HepG2 (cell line): ENCODE measurements at regions not wholly inside any gene's neighbourhood (a gene's known extent, or its start where the extent isn't known, plus 50 kb on each side); places are given as distances from the start of the nearest gene placed in this dataset.

Source experiments
- ATAC-seq: fragments of 200-7000 bp; cut with Tn5 transposase; 3 replicates; pipeline ENCODE4 v1.9.1; 2020; ENCODE audit warnings: mild to moderate bottlenecking, moderate library complexity
- BruUV-seq: library from RNA; stranded (reverse); fragments of 400-500 nt; replicated peaks from 2 replicates; lab custom pipeline; 2021; lab: Mats Ljungman, UMichigan
- CTCF ChIA-PET: fragments of 300-600 bp; formaldehyde crosslinking; extraction: SDS; loops from one replicate; lab custom pipeline; 2021; ENCODE audit warnings: low total read pairs, inconsistent platforms, low intra/inter-chr PET ratio; lab: Yijun Ruan, JAX
- POLR2A ChIA-PET: fragments of 350-600 bp; sonication (Branson Sonifier 250); formaldehyde crosslinking; loops from one replicate; lab custom pipeline; 2020; ENCODE audit warnings: antibody characterized with exemption, inconsistent platforms; lab: Yijun Ruan, JAX
- DNase-seq: peaks from one replicate; pipeline ENCODE4 v3.0.0-alpha.2; 2015; ENCODE audit warnings: low spot score
- FAIRE-seq: peaks from 3 replicates; lab custom pipeline; 2011; peaks lifted over from hg19 to GRCh38; lab: Jason Lieb, UNC
- H2AFZ ChIP-seq: one replicate; pipeline ENCODE4 v1.6.1; 2011; ENCODE audit warnings: low read length, inconsistent platforms
- H3K27ac ChIP-seq: fragments of 300-600 bp; 3 replicates; pipeline ENCODE4 v1.8.0; 2011; ENCODE audit warnings: mixed run types, mild to moderate bottlenecking, mixed read lengths, low read length, inconsistent platforms; ENCODE audit not compliant: insufficient read depth; ENCODE audit errors: extremely low read length
- H3K27me3 ChIP-seq, 2 experiments: fragments of 200-600 bp in 1 of 2; 2 replicates in 1 of 2; 3 replicates in 1 of 2; pipeline versions ENCODE4 v1.6.0 to v1.8.0; 2011; ENCODE audit warnings: low read length in 2 of 2, mild to moderate bottlenecking in 2 of 2, moderate library complexity in 2 of 2, inconsistent platforms in 1 of 2; ENCODE audit not compliant: insufficient read depth in 2 of 2, control insufficient read depth in 1 of 2
- H3K36me3 ChIP-seq, 2 experiments: fragments of 200-600 bp in 1 of 2; replicated peaks in 1 of 2; 2 replicates in 1 of 2; 3 replicates in 1 of 2; pipeline versions ENCODE4 v1.5.1 to v1.8.0; 2011; ENCODE audit warnings: low read length in 2 of 2, inconsistent platforms in 1 of 2; ENCODE audit not compliant: insufficient read depth in 2 of 2, control insufficient read depth in 1 of 2
- H3K4me1 ChIP-seq: 2 replicates; pipeline ENCODE4 v1.5.1; 2012; ENCODE audit warnings: low read length, inconsistent platforms; ENCODE audit not compliant: insufficient read depth
- H3K4me2 ChIP-seq: 2 replicates; pipeline ENCODE4 v1.6.0; 2011; ENCODE audit warnings: low read depth, low read length, inconsistent platforms
- H3K4me3 ChIP-seq, 3 experiments: fragments of 200-600 bp in 1 of 3; sonication (generic), shearing (Covaris generic) in 1 of 3; replicated peaks in 1 of 3; 2 replicates each; pipeline ENCODE4 v1.5.1; 2011 to 2016; ENCODE audit warnings: low read length in 3 of 3, inconsistent platforms in 2 of 3, low read depth in 2 of 3, mild to moderate bottlenecking in 2 of 3, control low read depth in 1 of 3, mixed read lengths in 1 of 3; ENCODE audit not compliant: insufficient read depth in 1 of 3
- H3K79me2 ChIP-seq: one replicate; pipeline ENCODE4 v1.6.1; 2011; ENCODE audit warnings: low read length, inconsistent platforms; ENCODE audit not compliant: insufficient read depth
- H3K9ac ChIP-seq: 2 replicates; pipeline ENCODE4 v1.6.0; 2011; ENCODE audit warnings: mild to moderate bottlenecking, low read depth, low read length, inconsistent platforms; ENCODE audit not compliant: insufficient read depth
- H3K9me3 ChIP-seq: 2 replicates; pipeline ENCODE4 v1.5.1; 2012; ENCODE audit warnings: mild to moderate bottlenecking, low read length
- H4K20me1 ChIP-seq: 2 replicates; pipeline ENCODE4 v1.6.0; 2011; ENCODE audit warnings: inconsistent platforms, mild to moderate bottlenecking, low read length, moderate library complexity; ENCODE audit not compliant: insufficient read depth
- CEBPB ChIP-seq: IDR thresholded peaks from 2 replicates; pipeline ENCODE4 v1.6.1; 2011; ENCODE audit warnings: low read depth, low read length, improper control_type of control experiment, borderline replicate concordance
- CTCF ChIP-seq: sonication (generic); formaldehyde crosslinking; IDR thresholded peaks from 2 replicates; pipeline ENCODE4 v1.5.0; 2020; ENCODE audit warnings: mild to moderate bottlenecking, missing genetic modification reagents, moderate library complexity
- DMAP1 ChIP-seq: IDR thresholded peaks from 2 replicates; pipeline ENCODE4 v1.6.1; 2016
- ETV6 ChIP-seq: sonication (generic); formaldehyde crosslinking; conservative IDR thresholded peaks from 2 replicates; pipeline ENCODE4 v1.4.0; 2020; ENCODE audit warnings: missing genetic modification reagents
- GZF1 ChIP-seq: sonication (generic); formaldehyde crosslinking; IDR thresholded peaks from 2 replicates; pipeline ENCODE4 v1.5.1; 2020; ENCODE audit warnings: mild to moderate bottlenecking, missing genetic modification reagents
- JDP2 ChIP-seq: sonication (generic); formaldehyde crosslinking; IDR thresholded peaks from 2 replicates; pipeline ENCODE4 v1.8.1; 2022; ENCODE audit warnings: missing genetic modification reagents, borderline replicate concordance
- MAF1 ChIP-seq: sonication (generic); formaldehyde crosslinking; IDR thresholded peaks from 2 replicates; pipeline ENCODE4 v1.5.0; 2020; ENCODE audit warnings: missing genetic modification reagents, borderline replicate concordance
- ZFP1 ChIP-seq: IDR thresholded peaks from 2 replicates; pipeline ENCODE4 v1.6.1; 2016
- ZKSCAN5 ChIP-seq: sonication (generic); formaldehyde crosslinking; IDR thresholded peaks from 2 replicates; pipeline ENCODE4 v1.5.1; 2020; ENCODE audit warnings: mild to moderate bottlenecking, missing genetic modification reagents
- ZNF12 ChIP-seq: sonication (generic); formaldehyde crosslinking; IDR thresholded peaks from 2 replicates; pipeline ENCODE4 v1.5.0; 2020; ENCODE audit warnings: missing genetic modification reagents
- ZNF207 ChIP-seq: fragments of 450-650 bp; IDR thresholded peaks from 2 replicates; pipeline ENCODE4 v1.6.1; 2016; ENCODE audit warnings: antibody characterized with exemption, borderline replicate concordance
- ZNF337 ChIP-seq: sonication (generic); formaldehyde crosslinking; IDR thresholded peaks from 2 replicates; pipeline ENCODE4 v1.5.1; 2020; ENCODE audit warnings: missing genetic modification reagents, low read depth, mild to moderate bottlenecking, borderline replicate concordance
- ZNF724P ChIP-seq: sonication (generic); formaldehyde crosslinking; IDR thresholded peaks from 2 replicates; pipeline ENCODE4 v1.8.0; 2022; ENCODE audit warnings: missing genetic modification reagents, borderline replicate concordance
- ZNF749 ChIP-seq: sonication (generic); formaldehyde crosslinking; IDR thresholded peaks from 2 replicates; pipeline ENCODE4 v1.8.0; 2022; ENCODE audit warnings: mild to moderate bottlenecking, missing genetic modification reagents, moderate library complexity, borderline replicate concordance
- WGBS: methylation state at CpG from one replicate; pipeline ENCODE4 v1.1.6; 2017; ENCODE audit warnings: low lambda C conversion rate; 5-methylcytosine and 5-hydroxymethylcytosine counted together
- in situ Hi-C: cut with HindIII; loops from 2 replicates; pipeline ENCODE4 v1.10.0; 2017; ENCODE audit warnings: low pct_unique_long_range_greater_than_20kb; ENCODE audit not compliant: extremely low pct_ligation_motif_present
- intact Hi-C: fragments of 100-400 bp; cut with micrococcal nuclease; formaldehyde crosslinking; loops from one replicate; pipeline ENCODE4 v1.10.0; 2022; ENCODE audit not compliant: unreplicated experiment
- TF ChIP-seq, protein P1 (sequence below): sonication (generic); formaldehyde crosslinking; IDR thresholded peaks from 2 replicates; pipeline ENCODE4 v1.4.0; 2020; ENCODE audit warnings: missing genetic modification reagents
- TF ChIP-seq, protein P2 (sequence below): sonication (generic); formaldehyde crosslinking; IDR thresholded peaks from 2 replicates; pipeline ENCODE4 v1.5.1; 2020; ENCODE audit warnings: mild to moderate bottlenecking, missing genetic modification reagents, borderline replicate concordance

DNA sequence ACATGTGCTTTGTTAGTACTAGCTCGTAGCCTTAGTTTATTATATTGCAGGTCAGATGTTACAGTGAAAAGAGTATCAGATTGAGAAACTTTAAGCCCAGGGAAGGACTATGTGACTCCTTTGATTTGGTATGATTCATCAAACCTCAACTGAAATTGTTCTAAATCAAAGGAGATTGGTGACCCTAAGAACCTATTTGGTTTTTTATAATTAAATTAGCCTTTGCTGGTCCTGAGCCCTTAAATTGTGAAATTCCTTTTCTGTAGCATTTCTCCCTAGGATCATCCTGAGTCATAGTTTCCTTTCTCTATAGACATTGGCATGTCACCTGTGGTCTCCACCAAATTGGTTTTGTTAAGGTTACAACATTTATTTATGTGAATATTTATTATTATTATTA, 89.7 kb downstream of the POLR1F start (continued):
- no peak for TF ChIP-seq CTCF (CRISPR knock-in tag)
- TF ChIP-seq CEBPB = no peak

DNA sequence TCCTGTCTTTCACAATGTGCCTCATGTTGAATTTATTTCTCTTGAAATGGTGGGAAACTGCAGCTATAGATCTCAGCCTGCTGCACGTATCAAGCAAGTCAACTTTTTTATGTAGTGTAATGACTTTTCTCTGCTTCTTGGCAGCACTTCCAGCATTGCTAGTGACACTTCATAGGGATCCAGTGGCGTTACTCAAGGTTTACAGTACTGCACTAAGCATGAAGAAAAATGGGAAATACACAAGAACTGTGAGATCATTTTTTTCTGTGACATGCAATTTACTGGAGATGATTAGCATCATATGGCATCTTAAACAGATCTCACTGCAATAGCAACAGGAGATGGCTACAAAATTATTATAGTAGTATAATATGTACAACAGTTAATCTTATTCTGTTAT, 90.9 kb downstream of the POLR1F start:
- Histone ChIP-seq H3K4me3 (no peak overlapping the region), H3K9ac (no peak overlapping the region), H3K27ac (no peak overlapping the region), H2AFZ (no peak overlapping the region), H4K20me1 (no peaks in the 10 kb centered on the region), H3K4me1 (no peaks in the 10 kb centered on the region), H3K27me3 (no peaks in the 10 kb centered on the region), H3K36me3 (no peaks in the 10 kb centered on the region), H3K9me3 (peaks cover 67% of the 10 kb centered on the region), H3K4me2 (no peak overlapping the region), H3K79me2 (no peaks in the 10 kb centered on the region)
- in situ Hi-C loops = no loop called here
- ChIA-PET POLR2A (no interaction called here), CTCF (no interaction called here)
- 1% methylated on average over 2 of the region's 2 CpGs for WGBS
- intact Hi-C loops = no loop called here
- ATAC-seq = no peak
- no TSS peak for BruUV-seq
- no peak for DNase-seq
- FAIRE-seq = no peak
- TF ChIP-seq, protein P1, sequence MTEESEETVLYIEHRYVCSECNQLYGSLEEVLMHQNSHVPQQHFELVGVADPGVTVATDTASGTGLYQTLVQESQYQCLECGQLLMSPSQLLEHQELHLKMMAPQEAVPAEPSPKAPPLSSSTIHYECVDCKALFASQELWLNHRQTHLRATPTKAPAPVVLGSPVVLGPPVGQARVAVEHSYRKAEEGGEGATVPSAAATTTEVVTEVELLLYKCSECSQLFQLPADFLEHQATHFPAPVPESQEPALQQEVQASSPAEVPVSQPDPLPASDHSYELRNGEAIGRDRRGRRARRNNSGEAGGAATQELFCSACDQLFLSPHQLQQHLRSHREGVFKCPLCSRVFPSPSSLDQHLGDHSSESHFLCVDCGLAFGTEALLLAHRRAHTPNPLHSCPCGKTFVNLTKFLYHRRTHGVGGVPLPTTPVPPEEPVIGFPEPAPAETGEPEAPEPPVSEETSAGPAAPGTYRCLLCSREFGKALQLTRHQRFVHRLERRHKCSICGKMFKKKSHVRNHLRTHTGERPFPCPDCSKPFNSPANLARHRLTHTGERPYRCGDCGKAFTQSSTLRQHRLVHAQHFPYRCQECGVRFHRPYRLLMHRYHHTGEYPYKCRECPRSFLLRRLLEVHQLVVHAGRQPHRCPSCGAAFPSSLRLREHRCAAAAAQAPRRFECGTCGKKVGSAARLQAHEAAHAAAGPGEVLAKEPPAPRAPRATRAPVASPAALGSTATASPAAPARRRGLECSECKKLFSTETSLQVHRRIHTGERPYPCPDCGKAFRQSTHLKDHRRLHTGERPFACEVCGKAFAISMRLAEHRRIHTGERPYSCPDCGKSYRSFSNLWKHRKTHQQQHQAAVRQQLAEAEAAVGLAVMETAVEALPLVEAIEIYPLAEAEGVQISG = no peak
- TF ChIP-seq ZNF337 = no peak
- no peak for TF ChIP-seq ZNF12
- no peak for TF ChIP-seq ZNF724P (CRISPR knock-in tag)
- no peak for TF ChIP-seq ETV6 (CRISPR knock-in tag)
- TF ChIP-seq ZKSCAN5 (CRISPR knock-in tag) = no peak
- TF ChIP-seq, protein P2, sequence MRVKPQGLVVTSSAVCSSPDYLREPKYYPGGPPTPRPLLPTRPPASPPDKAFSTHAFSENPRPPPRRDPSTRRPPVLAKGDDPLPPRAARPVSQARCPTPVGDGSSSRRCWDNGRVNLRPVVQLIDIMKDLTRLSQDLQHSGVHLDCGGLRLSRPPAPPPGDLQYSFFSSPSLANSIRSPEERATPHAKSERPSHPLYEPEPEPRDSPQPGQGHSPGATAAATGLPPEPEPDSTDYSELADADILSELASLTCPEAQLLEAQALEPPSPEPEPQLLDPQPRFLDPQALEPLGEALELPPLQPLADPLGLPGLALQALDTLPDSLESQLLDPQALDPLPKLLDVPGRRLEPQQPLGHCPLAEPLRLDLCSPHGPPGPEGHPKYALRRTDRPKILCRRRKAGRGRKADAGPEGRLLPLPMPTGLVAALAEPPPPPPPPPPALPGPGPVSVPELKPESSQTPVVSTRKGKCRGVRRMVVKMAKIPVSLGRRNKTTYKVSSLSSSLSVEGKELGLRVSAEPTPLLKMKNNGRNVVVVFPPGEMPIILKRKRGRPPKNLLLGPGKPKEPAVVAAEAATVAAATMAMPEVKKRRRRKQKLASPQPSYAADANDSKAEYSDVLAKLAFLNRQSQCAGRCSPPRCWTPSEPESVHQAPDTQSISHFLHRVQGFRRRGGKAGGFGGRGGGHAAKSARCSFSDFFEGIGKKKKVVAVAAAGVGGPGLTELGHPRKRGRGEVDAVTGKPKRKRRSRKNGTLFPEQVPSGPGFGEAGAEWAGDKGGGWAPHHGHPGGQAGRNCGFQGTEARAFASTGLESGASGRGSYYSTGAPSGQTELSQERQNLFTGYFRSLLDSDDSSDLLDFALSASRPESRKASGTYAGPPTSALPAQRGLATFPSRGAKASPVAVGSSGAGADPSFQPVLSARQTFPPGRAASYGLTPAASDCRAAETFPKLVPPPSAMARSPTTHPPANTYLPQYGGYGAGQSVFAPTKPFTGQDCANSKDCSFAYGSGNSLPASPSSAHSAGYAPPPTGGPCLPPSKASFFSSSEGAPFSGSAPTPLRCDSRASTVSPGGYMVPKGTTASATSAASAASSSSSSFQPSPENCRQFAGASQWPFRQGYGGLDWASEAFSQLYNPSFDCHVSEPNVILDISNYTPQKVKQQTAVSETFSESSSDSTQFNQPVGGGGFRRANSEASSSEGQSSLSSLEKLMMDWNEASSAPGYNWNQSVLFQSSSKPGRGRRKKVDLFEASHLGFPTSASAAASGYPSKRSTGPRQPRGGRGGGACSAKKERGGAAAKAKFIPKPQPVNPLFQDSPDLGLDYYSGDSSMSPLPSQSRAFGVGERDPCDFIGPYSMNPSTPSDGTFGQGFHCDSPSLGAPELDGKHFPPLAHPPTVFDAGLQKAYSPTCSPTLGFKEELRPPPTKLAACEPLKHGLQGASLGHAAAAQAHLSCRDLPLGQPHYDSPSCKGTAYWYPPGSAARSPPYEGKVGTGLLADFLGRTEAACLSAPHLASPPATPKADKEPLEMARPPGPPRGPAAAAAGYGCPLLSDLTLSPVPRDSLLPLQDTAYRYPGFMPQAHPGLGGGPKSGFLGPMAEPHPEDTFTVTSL (CRISPR knock-in tag) = no peak
- TF ChIP-seq ZNF207 = no peak
- TF ChIP-seq GZF1 = no peak
- no peak for TF ChIP-seq MAF1 (CRISPR knock-in tag)
- TF ChIP-seq DMAP1 (CRISPR knock-in tag) = no peak
- no peak for TF ChIP-seq ZFP1 (CRISPR knock-in tag)
- no peak for TF ChIP-seq ZNF749
- TF ChIP-seq JDP2 (CRISPR knock-in tag) = no peak
